AG10803 (cell line): ENCODE measurements at regions not wholly inside any gene's neighbourhood (a gene's known extent, or its start where the extent isn't known, plus 50 kb on each side); places are given as distances from the start of the nearest gene placed in this dataset.
"Not testable (repeated sequence)": the region's sequence is repeated elsewhere in the genome, so short reads cannot be mapped to it uniquely, and the experiment has no call there.

Experiments used
- DNase-seq: peaks from one replicate; pipeline ENCODE4 v3.0.0; 2010; ENCODE audit warnings: low read depth
- H3K4me3 ChIP-seq: 2 replicates; pipeline ENCODE4 v1.5.1; 2011; ENCODE audit warnings: mild to moderate bottlenecking, low read length, control low read depth
- TF ChIP-seq, protein P1 (sequence below): conservative IDR thresholded peaks from 2 replicates; pipeline ENCODE4 v1.5.1; 2011; ENCODE audit warnings: mild to moderate bottlenecking, low read length, control low read depth, inconsistent platforms

DNA sequence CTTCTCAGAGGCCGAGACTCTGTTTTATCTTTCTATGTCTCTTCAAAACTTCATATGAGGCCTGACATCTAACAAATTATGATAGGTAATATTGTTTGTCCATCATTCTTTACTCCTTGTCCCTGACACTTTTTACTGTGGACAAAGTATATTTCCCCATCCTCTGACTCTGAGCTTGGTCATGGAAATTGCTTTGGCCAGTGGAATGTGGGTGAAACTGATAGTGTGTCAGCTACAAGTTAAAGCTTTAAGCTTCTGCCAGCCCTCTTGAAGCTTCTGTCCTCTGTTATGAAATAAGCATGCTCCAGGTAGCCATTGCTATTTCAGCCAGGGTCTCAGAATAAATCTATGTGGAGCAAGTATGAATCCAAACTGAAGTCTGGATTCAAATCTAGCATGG is 604.6 kb downstream of the BCOR start:
- no peak overlapping the region for H3K4me3 ChIP-seq
- no peak for DNase-seq
- TF ChIP-seq, protein P1, sequence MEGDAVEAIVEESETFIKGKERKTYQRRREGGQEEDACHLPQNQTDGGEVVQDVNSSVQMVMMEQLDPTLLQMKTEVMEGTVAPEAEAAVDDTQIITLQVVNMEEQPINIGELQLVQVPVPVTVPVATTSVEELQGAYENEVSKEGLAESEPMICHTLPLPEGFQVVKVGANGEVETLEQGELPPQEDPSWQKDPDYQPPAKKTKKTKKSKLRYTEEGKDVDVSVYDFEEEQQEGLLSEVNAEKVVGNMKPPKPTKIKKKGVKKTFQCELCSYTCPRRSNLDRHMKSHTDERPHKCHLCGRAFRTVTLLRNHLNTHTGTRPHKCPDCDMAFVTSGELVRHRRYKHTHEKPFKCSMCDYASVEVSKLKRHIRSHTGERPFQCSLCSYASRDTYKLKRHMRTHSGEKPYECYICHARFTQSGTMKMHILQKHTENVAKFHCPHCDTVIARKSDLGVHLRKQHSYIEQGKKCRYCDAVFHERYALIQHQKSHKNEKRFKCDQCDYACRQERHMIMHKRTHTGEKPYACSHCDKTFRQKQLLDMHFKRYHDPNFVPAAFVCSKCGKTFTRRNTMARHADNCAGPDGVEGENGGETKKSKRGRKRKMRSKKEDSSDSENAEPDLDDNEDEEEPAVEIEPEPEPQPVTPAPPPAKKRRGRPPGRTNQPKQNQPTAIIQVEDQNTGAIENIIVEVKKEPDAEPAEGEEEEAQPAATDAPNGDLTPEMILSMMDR = no peak

DNA sequence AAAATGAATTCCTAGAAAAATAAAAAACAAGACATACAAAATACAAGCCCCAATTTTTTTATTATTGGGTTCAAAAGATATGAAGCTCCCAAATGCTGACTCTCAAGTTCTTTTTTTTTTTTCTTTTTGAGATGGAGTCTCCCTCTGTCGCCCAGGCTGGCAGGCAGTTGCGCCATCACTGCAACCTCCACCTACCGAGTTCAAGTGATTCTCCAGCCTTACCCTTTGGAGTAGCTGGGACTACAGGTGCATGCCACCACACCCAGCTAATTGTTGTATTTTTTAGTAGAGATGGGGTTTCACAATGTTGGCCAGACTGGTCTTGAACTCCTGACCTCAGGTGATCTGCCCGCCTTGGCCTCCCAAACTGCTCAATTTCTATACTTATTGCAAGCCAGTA is 600.6 kb downstream of the BCOR start:
- not testable (repeated sequence) for H3K4me3 ChIP-seq, DNase-seq

DNA sequence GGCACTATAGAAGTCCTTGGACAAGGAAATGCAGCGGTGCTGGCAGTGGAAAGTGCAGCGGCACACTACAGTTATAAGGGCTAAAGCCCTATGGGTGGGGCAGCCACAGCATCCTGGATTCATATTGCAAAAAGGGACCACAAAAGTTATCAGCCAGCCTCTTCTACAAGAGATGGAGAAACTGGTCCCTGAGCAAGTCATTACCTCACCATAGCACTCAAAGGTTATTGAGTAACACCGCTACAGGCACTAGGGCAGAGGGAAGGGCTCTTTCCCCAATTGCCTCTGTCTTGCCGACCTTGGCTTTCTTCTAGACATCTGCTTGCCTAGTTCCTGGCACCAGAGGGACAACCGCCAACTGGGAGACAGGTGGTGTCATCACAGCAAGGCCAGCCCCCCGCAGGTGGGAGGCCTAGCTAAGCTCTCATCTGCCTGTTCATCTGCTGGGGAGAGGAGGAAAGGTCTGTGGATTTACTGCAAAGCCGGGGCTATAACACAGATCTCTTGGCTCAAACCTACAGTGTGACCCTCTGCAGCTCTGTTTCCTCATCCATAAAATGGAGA is 600.0 kb downstream of the BCOR start:
- TF ChIP-seq, protein P1 = no peak
- no peak for DNase-seq
- H3K4me3 ChIP-seq = no peak overlapping the region

DNA sequence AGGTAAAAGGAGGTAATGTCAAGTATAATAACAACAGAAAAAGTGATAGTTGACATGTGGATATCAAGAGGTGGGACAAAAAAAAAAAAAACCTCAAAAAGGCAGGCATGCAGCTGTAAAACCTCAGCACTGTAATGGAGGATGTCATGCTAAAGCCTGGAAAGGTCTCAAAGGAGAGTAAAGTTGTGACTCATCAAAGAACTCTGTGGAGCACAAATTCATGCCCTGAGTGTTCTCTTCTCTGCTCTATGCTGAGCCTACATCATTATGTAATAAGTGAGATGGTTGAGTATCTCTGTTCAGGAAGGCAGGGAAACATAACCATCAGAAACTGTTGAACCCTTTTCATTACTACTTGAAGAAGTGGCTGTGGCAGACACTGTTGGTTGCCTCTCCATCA is 597.8 kb downstream of the BCOR start:
- H3K4me3 ChIP-seq = no peak overlapping the region
- TF ChIP-seq, protein P1 = no peak
- DNase-seq = peak; percentile 33

DNA sequence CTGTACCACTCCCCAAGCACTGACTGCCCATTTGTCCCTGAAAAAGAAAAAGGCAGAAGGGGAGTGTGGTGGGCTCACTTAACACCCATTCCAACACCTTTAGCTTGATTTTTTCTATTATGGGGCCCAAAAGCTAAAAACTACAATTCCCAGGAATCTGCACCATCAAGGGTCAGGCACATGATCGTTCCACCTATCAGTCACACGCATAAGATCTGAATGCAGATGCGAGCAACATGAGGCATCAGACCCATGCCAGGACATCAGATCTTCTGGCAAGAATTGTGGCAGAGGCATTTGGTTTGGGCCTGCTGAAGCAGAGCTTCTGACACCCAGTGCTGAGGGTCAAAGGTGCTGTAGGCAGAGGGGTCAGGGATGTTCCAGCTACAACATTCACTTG is 595.9 kb downstream of the BCOR start:
- no peak overlapping the region for H3K4me3 ChIP-seq
- DNase-seq = no peak
- TF ChIP-seq, protein P1 = no peak

DNA sequence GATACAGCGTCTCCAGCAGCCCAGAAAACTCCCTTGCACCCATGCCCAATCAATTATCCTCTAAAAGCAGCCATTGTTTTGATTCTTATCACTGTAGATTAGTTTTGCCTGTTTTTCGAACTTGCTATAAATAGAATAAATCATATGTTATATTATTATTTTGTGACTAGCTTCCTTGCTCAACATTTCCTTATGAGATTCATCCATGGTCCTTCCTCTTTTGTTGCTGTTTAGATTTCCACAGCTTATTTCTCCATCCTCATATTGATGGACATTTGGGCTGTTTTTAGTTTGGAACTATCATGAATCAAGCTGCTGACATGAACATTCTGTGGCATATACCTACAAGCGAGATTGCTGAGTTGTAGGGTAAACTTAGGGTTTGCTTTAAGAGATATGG is 595.3 kb downstream of the BCOR start:
- H3K4me3 ChIP-seq = no peak overlapping the region
- no peak for DNase-seq
- TF ChIP-seq, protein P1 = no peak

DNA sequence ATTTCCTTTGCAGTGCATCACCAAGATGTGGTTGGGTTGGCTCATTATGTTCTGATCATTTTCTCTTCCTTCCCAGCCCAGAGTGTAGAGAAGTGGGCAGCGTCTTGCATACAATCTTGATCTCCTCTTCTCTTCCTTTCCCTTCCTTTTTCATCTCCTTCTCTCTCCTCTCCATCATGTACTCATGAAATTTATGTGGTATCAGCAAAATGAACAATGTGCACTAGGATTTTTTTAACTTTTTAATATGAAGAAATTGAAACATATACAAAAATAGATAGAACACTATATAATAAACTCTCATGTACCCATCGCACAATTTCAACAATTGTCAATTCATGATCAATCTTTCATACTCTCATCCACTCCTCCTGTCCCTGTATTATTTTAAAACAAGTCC is 593.5 kb downstream of the BCOR start:
- DNase-seq = no peak
- H3K4me3 ChIP-seq = no peak overlapping the region
- TF ChIP-seq, protein P1 = no peak

DNA sequence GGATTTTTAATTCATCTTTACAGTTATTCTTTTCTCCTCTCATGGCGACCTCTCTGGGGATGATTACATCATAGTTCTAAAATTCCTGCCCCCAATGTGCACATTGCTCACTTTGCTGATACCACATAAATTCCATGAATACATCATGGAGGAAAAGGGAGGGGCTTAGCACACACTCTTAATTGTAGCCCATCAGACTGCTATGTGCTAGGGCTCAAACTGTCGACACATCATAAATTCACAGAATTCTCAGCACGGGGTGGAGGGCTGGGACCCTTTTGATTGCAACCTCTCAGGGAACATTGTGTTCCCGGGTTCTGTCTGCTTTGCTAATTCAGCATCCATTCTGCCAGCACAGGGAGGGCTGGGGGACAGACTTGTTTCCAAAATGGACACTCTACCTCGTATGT is 592.9 kb downstream of the BCOR start:
- peak; percentile 9 for DNase-seq
- TF ChIP-seq, protein P1 = no peak
- H3K4me3 ChIP-seq = no peak overlapping the region
